ENCODE measurements at regions not wholly inside any gene's neighbourhood (a gene's known extent, or its start where the extent isn't known, plus 50 kb on each side); places are given as distances from the start of the nearest gene placed in this dataset.
"Not testable (repeated sequence)": the region's sequence is repeated elsewhere in the genome, so short reads cannot be mapped to it uniquely, and the experiment has no call there.

GRCh38 chr14:105663818-105664596 is 137.6 kb downstream of the TMEM121 start:
- not testable (repeated sequence) for H3K4me1 ChIP-seq (ENCODE audit: control insufficient read depth, extremely low read depth, insufficient read depth, low read length); H3K4me3 ChIP-seq (replicated peaks in 1 of 4; ENCODE audit: control extremely low read depth in 1 of 4, insufficient read depth in 1 of 4, low read depth in 3 of 4, low read length in 4 of 4); H3K36me3 ChIP-seq (ENCODE audit: control insufficient read depth, insufficient read depth, low read length); H3K9ac ChIP-seq (ENCODE audit: insufficient read depth, low read length); H3K27ac ChIP-seq (ENCODE audit: insufficient read depth, low read length); H3K4me2 ChIP-seq (ENCODE audit: extremely low read depth, insufficient read depth, low read length); DNase-seq (ENCODE audit: low read depth in 2 of 2); H3K27me3 ChIP-seq (ENCODE audit: control insufficient read depth, insufficient read depth, low read length); H3K9me3 ChIP-seq (ENCODE audit: control insufficient read depth, insufficient read depth, low read depth, low read length); H3K79me2 ChIP-seq (ENCODE audit: control insufficient read depth, insufficient read depth, low read length); H2AFZ ChIP-seq (ENCODE audit: low read length); H4K20me1 ChIP-seq (ENCODE audit: control insufficient read depth, extremely low read depth, insufficient read depth, low read length)

DNA sequence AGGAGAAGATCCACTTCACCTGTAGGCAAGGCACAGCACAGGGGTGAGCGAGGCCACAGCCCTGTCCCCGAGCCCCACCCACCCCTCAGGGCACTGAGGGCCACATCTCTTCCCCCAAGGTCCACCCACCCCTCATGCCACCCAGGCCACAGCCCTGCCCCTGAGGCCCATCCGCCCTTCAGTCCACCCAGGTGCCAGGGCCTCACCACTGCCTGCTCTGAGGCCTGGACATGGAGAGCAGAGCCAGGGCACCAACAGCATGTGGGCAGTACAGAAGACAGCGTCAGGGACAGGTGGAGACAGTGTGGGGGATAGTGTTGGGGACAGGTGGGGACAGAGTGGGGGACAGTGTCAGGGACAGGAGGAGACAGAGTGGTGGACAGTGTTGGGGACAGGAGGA is 138.3 kb downstream of the TMEM121 start:
- Histone ChIP-seq H3K27ac (ENCODE audit: insufficient read depth, low read length) (no peak overlapping the region), H3K36me3 (ENCODE audit: control insufficient read depth, insufficient read depth, low read length) (no peaks in the 10 kb centered on the region), H3K9ac (ENCODE audit: insufficient read depth, low read length) (no peak overlapping the region), H4K20me1 (ENCODE audit: control insufficient read depth, extremely low read depth, insufficient read depth, low read length) (no peaks in the 10 kb centered on the region), H3K27me3 (ENCODE audit: control insufficient read depth, insufficient read depth, low read length) (no peaks in the 10 kb centered on the region), H3K79me2 (ENCODE audit: control insufficient read depth, insufficient read depth, low read length) (no peaks in the 10 kb centered on the region), H2AFZ (ENCODE audit: low read length) (no peak overlapping the region), H3K4me2 (ENCODE audit: extremely low read depth, insufficient read depth, low read length) (no peak overlapping the region), H3K4me1 (ENCODE audit: control insufficient read depth, extremely low read depth, insufficient read depth, low read length) (no peaks in the 10 kb centered on the region), H3K4me3 (replicated peaks in 1 of 4; ENCODE audit: control extremely low read depth in 1 of 4, insufficient read depth in 1 of 4, low read depth in 3 of 4, low read length in 4 of 4) (no peak overlapping the region), H3K9me3 (ENCODE audit: control insufficient read depth, insufficient read depth, low read depth, low read length) (peaks cover 8% of the 10 kb centered on the region)
- TF ChIP-seq EZH2 (IDR thresholded peaks at IDR 0.05; ENCODE audit: low read length, missing control alignments), result no peak
- TF ChIP-seq, protein P1, sequence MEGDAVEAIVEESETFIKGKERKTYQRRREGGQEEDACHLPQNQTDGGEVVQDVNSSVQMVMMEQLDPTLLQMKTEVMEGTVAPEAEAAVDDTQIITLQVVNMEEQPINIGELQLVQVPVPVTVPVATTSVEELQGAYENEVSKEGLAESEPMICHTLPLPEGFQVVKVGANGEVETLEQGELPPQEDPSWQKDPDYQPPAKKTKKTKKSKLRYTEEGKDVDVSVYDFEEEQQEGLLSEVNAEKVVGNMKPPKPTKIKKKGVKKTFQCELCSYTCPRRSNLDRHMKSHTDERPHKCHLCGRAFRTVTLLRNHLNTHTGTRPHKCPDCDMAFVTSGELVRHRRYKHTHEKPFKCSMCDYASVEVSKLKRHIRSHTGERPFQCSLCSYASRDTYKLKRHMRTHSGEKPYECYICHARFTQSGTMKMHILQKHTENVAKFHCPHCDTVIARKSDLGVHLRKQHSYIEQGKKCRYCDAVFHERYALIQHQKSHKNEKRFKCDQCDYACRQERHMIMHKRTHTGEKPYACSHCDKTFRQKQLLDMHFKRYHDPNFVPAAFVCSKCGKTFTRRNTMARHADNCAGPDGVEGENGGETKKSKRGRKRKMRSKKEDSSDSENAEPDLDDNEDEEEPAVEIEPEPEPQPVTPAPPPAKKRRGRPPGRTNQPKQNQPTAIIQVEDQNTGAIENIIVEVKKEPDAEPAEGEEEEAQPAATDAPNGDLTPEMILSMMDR (conservative IDR thresholded peaks at IDR 0.05 in 1 of 2, IDR thresholded peaks at IDR 0.05 in 1 of 2; ENCODE audit: low read depth in 1 of 2, low read length in 2 of 2), result no peak
- DNase-seq (ENCODE audit: low read depth in 2 of 2), result no peak

DNA sequence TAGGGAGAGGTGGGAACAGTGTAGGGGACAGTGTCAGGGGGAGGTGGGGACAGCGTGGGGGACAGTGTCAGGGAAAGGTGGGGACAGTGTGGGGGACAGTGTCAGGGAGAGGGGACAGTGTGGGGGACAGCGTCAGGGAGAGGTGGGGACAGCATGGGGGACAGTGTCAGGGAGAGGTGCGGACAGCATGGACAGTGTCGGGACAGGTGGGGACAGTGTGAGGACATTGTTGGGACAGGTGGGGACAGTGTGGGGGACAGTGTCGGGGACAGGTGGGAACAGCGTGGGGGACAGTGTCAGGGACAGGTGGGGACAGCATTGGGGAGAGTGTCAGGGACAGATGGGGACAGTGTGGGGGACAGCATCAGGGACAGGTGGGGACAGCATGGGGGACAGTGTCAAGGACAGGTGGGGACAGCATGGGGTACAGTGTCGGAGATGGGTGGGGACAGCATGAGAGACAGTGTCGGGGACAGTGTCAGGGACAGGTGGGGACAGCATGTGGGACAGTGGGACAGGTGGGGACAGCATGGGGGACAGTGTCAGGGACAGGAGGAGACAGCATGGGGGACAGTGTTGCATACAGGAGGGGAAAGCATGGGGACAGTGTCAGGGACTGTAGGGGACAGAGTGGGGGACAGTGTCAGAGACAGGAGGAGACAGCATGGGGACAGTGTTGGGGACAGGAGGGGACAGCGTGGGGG is 139.0 kb downstream of the TMEM121 start:
- no peak for DNase-seq (ENCODE audit: low read depth in 2 of 2)
- Histone ChIP-seq H3K4me1 (ENCODE audit: control insufficient read depth, extremely low read depth, insufficient read depth, low read length) (no peaks in the 10 kb centered on the region), H4K20me1 (ENCODE audit: control insufficient read depth, extremely low read depth, insufficient read depth, low read length) (no peaks in the 10 kb centered on the region), H3K4me3 (replicated peaks in 1 of 4; ENCODE audit: control extremely low read depth in 1 of 4, insufficient read depth in 1 of 4, low read depth in 3 of 4, low read length in 4 of 4) (no peak overlapping the region), H3K27me3 (ENCODE audit: control insufficient read depth, insufficient read depth, low read length) (no peaks in the 10 kb centered on the region), H2AFZ (ENCODE audit: low read length) (no peak overlapping the region), H3K27ac (ENCODE audit: insufficient read depth, low read length) (no peak overlapping the region), H3K9ac (ENCODE audit: insufficient read depth, low read length) (no peak overlapping the region), H3K4me2 (ENCODE audit: extremely low read depth, insufficient read depth, low read length) (no peak overlapping the region), H3K36me3 (ENCODE audit: control insufficient read depth, insufficient read depth, low read length) (no peaks in the 10 kb centered on the region), H3K9me3 (ENCODE audit: control insufficient read depth, insufficient read depth, low read depth, low read length) (peaks cover 6% of the 10 kb centered on the region), H3K79me2 (ENCODE audit: control insufficient read depth, insufficient read depth, low read length) (no peaks in the 10 kb centered on the region)
- TF ChIP-seq, protein P1 (conservative IDR thresholded peaks at IDR 0.05 in 1 of 2, IDR thresholded peaks at IDR 0.05 in 1 of 2; ENCODE audit: low read depth in 1 of 2, low read length in 2 of 2), result no peak
- TF ChIP-seq EZH2 (IDR thresholded peaks at IDR 0.05; ENCODE audit: low read length, missing control alignments), result no peak
